Natural killer cell (primary cell): ENCODE measurements at regions not wholly inside any gene's neighbourhood (a gene's known extent, or its start where the extent isn't known, plus 50 kb on each side); places are given as distances from the start of the nearest gene placed in this dataset.

ENCODE experiments used
- ATAC-seq, 3 donors: fragments of 150-1000 bp in 2 of 3; fragments of 200-7000 bp in 1 of 3; cut with Tn5 transposase; 1 replicate in 1 of 3; 2 replicates in 2 of 3; pipeline ENCODE4 v1.10.0; 2021; ENCODE audit warnings: mild to moderate bottlenecking in 2 of 3, moderate library complexity in 2 of 3
- DNase-seq, 2 donors: peaks; one replicate each; pipeline versions ENCODE4 v3.0.0 to v3.0.0-alpha.2; 2013 to 2021; ENCODE audit warnings: mixed read lengths in 1 of 2
- H3K27ac ChIP-seq: one replicate; pipeline ENCODE4 v1.5.1; 2013; ENCODE audit warnings: mild to moderate bottlenecking, low read length
- H3K27me3 ChIP-seq: one replicate; pipeline ENCODE4 v1.6.1; 2013; ENCODE audit warnings: low read length; ENCODE audit not compliant: control insufficient read depth, insufficient read depth
- H3K36me3 ChIP-seq: one replicate; pipeline ENCODE4 v1.6.1; 2013; ENCODE audit warnings: low read length; ENCODE audit not compliant: control insufficient read depth, insufficient read depth
- H3K4me1 ChIP-seq: one replicate; pipeline ENCODE4 v1.6.1; 2013; ENCODE audit warnings: low read length; ENCODE audit not compliant: control insufficient read depth, insufficient read depth
- H3K4me3 ChIP-seq: one replicate; pipeline ENCODE4 v1.5.1; 2013; ENCODE audit warnings: low read length
- H3K9me3 ChIP-seq: one replicate; pipeline ENCODE4 v1.6.1; 2013; ENCODE audit warnings: low read length; ENCODE audit not compliant: control insufficient read depth, insufficient read depth
- H3K27ac Mint-ChIP-seq, 2 donors: one replicate each; pipeline ENCODE4 v1.8.0; 2022; ENCODE audit warnings: mild to moderate bottlenecking in 2 of 2, mixed read lengths in 2 of 2, moderate library complexity in 1 of 2
- H3K27me3 Mint-ChIP-seq, 2 donors: one replicate each; pipeline ENCODE4 v1.8.0; 2022; ENCODE audit warnings: low read depth in 2 of 2, mixed read lengths in 2 of 2
- H3K36me3 Mint-ChIP-seq: one replicate; pipeline ENCODE4 v1.8.0; 2022; ENCODE audit warnings: mixed read lengths
- H3K4me1 Mint-ChIP-seq, 2 donors: one replicate each; pipeline ENCODE4 v1.8.0; 2022; ENCODE audit warnings: mixed read lengths in 2 of 2
- H3K4me3 Mint-ChIP-seq: one replicate; pipeline ENCODE4 v1.8.0; 2022; ENCODE audit warnings: mild to moderate bottlenecking, moderate library complexity, mixed read lengths
- H3K9me3 Mint-ChIP-seq, 2 donors: one replicate each; pipeline ENCODE4 v1.8.0; 2022; ENCODE audit warnings: mixed read lengths in 2 of 2
- CTCF ChIP-seq: fragments of 200-600 bp; IDR thresholded peaks from one replicate; pipeline ENCODE4 v1.8.0; 2022; ENCODE audit warnings: antibody characterized with exemption
- WGBS: methylation state at CpG from one replicate; pipeline ENCODE4 v1.1.7; 2013; ENCODE audit warnings: missing lambda C conversion rate; ENCODE audit not compliant: insufficient coverage; 5-methylcytosine and 5-hydroxymethylcytosine counted together
- intact Hi-C: fragments of 100-400 bp; cut with micrococcal nuclease; formaldehyde crosslinking; loops from one replicate; pipeline ENCODE4 v1.14.2; 2022

GRCh38 chr10:107767185-107767584 is 602.7 kb upstream of the SORCS1 start:
- H3K9me3 ChIP-seq = peaks cover 14% of the 10 kb centered on the region
- H3K27me3 Mint-ChIP-seq = no peaks in the 10 kb centered on the region
- DNase-seq = no peak
- H3K4me1 Mint-ChIP-seq = no peaks in the 10 kb centered on the region
- H3K27ac ChIP-seq = no peak overlapping the region
- H3K4me3 Mint-ChIP-seq = no peak overlapping the region
- no peaks in the 10 kb centered on the region for H3K36me3 Mint-ChIP-seq
- H3K36me3 ChIP-seq = no peaks in the 10 kb centered on the region
- H3K4me3 ChIP-seq = no peak overlapping the region
- H3K27me3 ChIP-seq = no peaks in the 10 kb centered on the region
- no peak overlapping the region for H3K27ac Mint-ChIP-seq
- WGBS = 89% methylated on average over 2 of the region's 3 CpGs
- ATAC-seq = no peak
- TF ChIP-seq CTCF = no peak
- intact Hi-C loops = no loop called here
- peaks cover 14% of the 10 kb centered on the region in 2 donors for H3K9me3 Mint-ChIP-seq
- no peaks in the 10 kb centered on the region for H3K4me1 ChIP-seq

- intact Hi-C loops = no loop called here
- Histone ChIP-seq H3K27ac (no peak overlapping the region), H3K9me3 (no peaks in the 10 kb centered on the region), H3K4me1 (no peaks in the 10 kb centered on the region), H3K36me3 (no peaks in the 10 kb centered on the region), H3K27me3 (no peaks in the 10 kb centered on the region), H3K4me3 (no peak overlapping the region)
- no peak for TF ChIP-seq CTCF
- no peaks in the 10 kb centered on the region for H3K27me3 Mint-ChIP-seq
- peaks cover 3 to 14% of the 10 kb centered on the region in 2 donors for H3K9me3 Mint-ChIP-seq
- H3K4me3 Mint-ChIP-seq = no peak overlapping the region
- H3K27ac Mint-ChIP-seq = no peak overlapping the region
- H3K36me3 Mint-ChIP-seq = no peaks in the 10 kb centered on the region
- WGBS = 75% methylated on average over 1 of the region's 2 CpGs
- H3K4me1 Mint-ChIP-seq = no peaks in the 10 kb centered on the region
- ATAC-seq (no peak), DNase-seq (no peak)
These were observed 590.3 kb upstream of the SORCS1 start for GRCh38 chr10:107754814-107755213.

GRCh38 chr10:107749235-107749634 is 584.7 kb upstream of the SORCS1 start:
- no peaks in the 10 kb centered on the region for H3K36me3 Mint-ChIP-seq
- no peaks in the 10 kb centered on the region for H3K4me1 ChIP-seq
- no peak overlapping the region for H3K4me3 ChIP-seq
- H3K4me1 Mint-ChIP-seq = no peaks in the 10 kb centered on the region
- peaks cover 15 to 31% of the 10 kb centered on the region in 2 donors for H3K9me3 Mint-ChIP-seq
- WGBS = no CpG with 5 or more reads among the region's 3 CpGs
- no peaks in the 10 kb centered on the region for H3K27me3 Mint-ChIP-seq
- no peak for TF ChIP-seq CTCF
- no peak overlapping the region for H3K4me3 Mint-ChIP-seq
- intact Hi-C loops = no loop called here
- no peak for ATAC-seq
- no peak overlapping the region for H3K27ac ChIP-seq
- H3K9me3 ChIP-seq = no peaks in the 10 kb centered on the region
- H3K36me3 ChIP-seq = no peaks in the 10 kb centered on the region
- no peak for DNase-seq
- H3K27ac Mint-ChIP-seq = no peak overlapping the region
- no peaks in the 10 kb centered on the region for H3K27me3 ChIP-seq

- H3K27ac Mint-ChIP-seq = no peak overlapping the region
- H3K4me3 ChIP-seq = no peak overlapping the region
- peaks cover 15 to 28% of the 10 kb centered on the region in 2 donors for H3K9me3 Mint-ChIP-seq
- no peaks in the 10 kb centered on the region for H3K4me1 Mint-ChIP-seq
- no peaks in the 10 kb centered on the region for H3K27me3 Mint-ChIP-seq
- H3K36me3 ChIP-seq = no peaks in the 10 kb centered on the region
- TF ChIP-seq CTCF = no peak
- no peak overlapping the region for H3K4me3 Mint-ChIP-seq
- no peaks in the 10 kb centered on the region for H3K27me3 ChIP-seq
- no peak for DNase-seq
- no peaks in the 10 kb centered on the region for H3K36me3 Mint-ChIP-seq
- ATAC-seq = no peak
- H3K4me1 ChIP-seq = no peaks in the 10 kb centered on the region
- intact Hi-C loops = no loop called here
- H3K27ac ChIP-seq = no peak overlapping the region
- no peaks in the 10 kb centered on the region for H3K9me3 ChIP-seq
These were observed 583.3 kb upstream of the SORCS1 start for GRCh38 chr10:107747851-107748250.
